ENCODE measurements at regions not wholly inside any gene's neighbourhood (a gene's known extent, or its start where the extent isn't known, plus 50 kb on each side); places are given as distances from the start of the nearest gene placed in this dataset.
"Not testable (repeated sequence)": the region's sequence is repeated elsewhere in the genome, so short reads cannot be mapped to it uniquely, and the experiment has no call there.

GRCh38 chr3:74978684-74979083 is 364.2 kb upstream of the CNTN3 start:
- TF ChIP-seq EZH2 (IDR thresholded peaks at IDR 0.05; ENCODE audit: low read length), result no peak
- no peak for TF ChIP-seq CTCF (optimal IDR thresholded peaks at IDR 0.05 in 1 of 3, IDR thresholded peaks at IDR 0.05 in 1 of 3, conservative IDR thresholded peaks at IDR 0.05 in 1 of 3; ENCODE audit: extremely low read depth in 1 of 3, insufficient read depth in 2 of 3, low read length in 3 of 3)
- no peak overlapping the region for H3K4me2 ChIP-seq (ENCODE audit: control insufficient read depth, extremely low read depth, insufficient read depth, low read depth, low read length)
- DNase-seq (ENCODE audit: low read depth, low spot score) (no peak), FAIRE-seq (no peak)
- no peaks in the 10 kb centered on the region for H4K20me1 ChIP-seq (ENCODE audit: control insufficient read depth, extremely low read depth, insufficient read depth, low read length)
- H3K79me2 ChIP-seq (ENCODE audit: control insufficient read depth, insufficient read depth, low read length), result no peaks in the 10 kb centered on the region
- H3K27me3 ChIP-seq (ENCODE audit: control insufficient read depth, extremely low read depth, insufficient read depth, low read length), result no peaks in the 10 kb centered on the region
- no peak overlapping the region for H3K4me3 ChIP-seq (ENCODE audit: control insufficient read depth in 2 of 3, extremely low read depth in 1 of 3, insufficient read depth in 2 of 3, low read depth in 1 of 3, low read length in 3 of 3)
- H3K4me1 ChIP-seq (ENCODE audit: control insufficient read depth, extremely low read depth, insufficient read depth, low read length), result no peaks in the 10 kb centered on the region
- no peak overlapping the region for H2AFZ ChIP-seq (ENCODE audit: control insufficient read depth, low read length)
- no peak overlapping the region for H3K9ac ChIP-seq (ENCODE audit: control insufficient read depth, extremely low read depth, insufficient read depth, low read length)
- no peaks in the 10 kb centered on the region for H3K9me3 ChIP-seq (ENCODE audit: control insufficient read depth, low read depth, low read length)
- H3K9me1 ChIP-seq (ENCODE audit: control insufficient read depth, extremely low read depth, insufficient read depth, low read length), result no peaks in the 10 kb centered on the region
- dilution Hi-C loops (cut with MboI; ENCODE audit: extremely low pct_ligation_motif_present, low sequenced_read_pairs), result no loop called here
- no peak overlapping the region for H3K27ac ChIP-seq (ENCODE audit: control insufficient read depth, insufficient read depth, low read length)
- H3K36me3 ChIP-seq (ENCODE audit: control insufficient read depth in 2 of 2, extremely low read depth in 1 of 2, insufficient read depth in 2 of 2, low read length in 2 of 2), result no peaks in the 10 kb centered on the region

GRCh38 chr3:74985028-74985904 is 370.8 kb upstream of the CNTN3 start:
- FAIRE-seq; H3K9ac ChIP-seq (ENCODE audit: control insufficient read depth, extremely low read depth, insufficient read depth, low read length); H3K9me3 ChIP-seq (ENCODE audit: control insufficient read depth, low read depth, low read length); H3K4me1 ChIP-seq (ENCODE audit: control insufficient read depth, extremely low read depth, insufficient read depth, low read length); H3K4me2 ChIP-seq (ENCODE audit: control insufficient read depth, extremely low read depth, insufficient read depth, low read depth, low read length); H2AFZ ChIP-seq (ENCODE audit: control insufficient read depth, low read length); H4K20me1 ChIP-seq (ENCODE audit: control insufficient read depth, extremely low read depth, insufficient read depth, low read length); H3K36me3 ChIP-seq (ENCODE audit: control insufficient read depth in 2 of 2, extremely low read depth in 1 of 2, insufficient read depth in 2 of 2, low read length in 2 of 2); H3K4me3 ChIP-seq (ENCODE audit: control insufficient read depth in 2 of 3, extremely low read depth in 1 of 3, insufficient read depth in 2 of 3, low read depth in 1 of 3, low read length in 3 of 3); DNase-seq (ENCODE audit: low read depth, low spot score); H3K27me3 ChIP-seq (ENCODE audit: control insufficient read depth, extremely low read depth, insufficient read depth, low read length); H3K79me2 ChIP-seq (ENCODE audit: control insufficient read depth, insufficient read depth, low read length); H3K27ac ChIP-seq (ENCODE audit: control insufficient read depth, insufficient read depth, low read length); dilution Hi-C loops (cut with MboI; ENCODE audit: extremely low pct_ligation_motif_present, low sequenced_read_pairs); H3K9me1 ChIP-seq (ENCODE audit: control insufficient read depth, extremely low read depth, insufficient read depth, low read length): not testable (repeated sequence)

- no peaks in the 10 kb centered on the region for H3K36me3 ChIP-seq (ENCODE audit: control insufficient read depth in 2 of 2, extremely low read depth in 1 of 2, insufficient read depth in 2 of 2, low read length in 2 of 2)
- H3K9me1 ChIP-seq (ENCODE audit: control insufficient read depth, extremely low read depth, insufficient read depth, low read length), result no peaks in the 10 kb centered on the region
- H2AFZ ChIP-seq (ENCODE audit: control insufficient read depth, low read length), result no peak overlapping the region
- H3K9me3 ChIP-seq (ENCODE audit: control insufficient read depth, low read depth, low read length), result no peaks in the 10 kb centered on the region
- H3K9ac ChIP-seq (ENCODE audit: control insufficient read depth, extremely low read depth, insufficient read depth, low read length), result no peak overlapping the region
- H3K79me2 ChIP-seq (ENCODE audit: control insufficient read depth, insufficient read depth, low read length), result no peaks in the 10 kb centered on the region
- no peak for DNase-seq (ENCODE audit: low read depth, low spot score)
- H3K27me3 ChIP-seq (ENCODE audit: control insufficient read depth, extremely low read depth, insufficient read depth, low read length), result no peaks in the 10 kb centered on the region
- no peak overlapping the region for H3K27ac ChIP-seq (ENCODE audit: control insufficient read depth, insufficient read depth, low read length)
- dilution Hi-C loops (cut with MboI; ENCODE audit: extremely low pct_ligation_motif_present, low sequenced_read_pairs), result no loop called here
- TF ChIP-seq EZH2 (IDR thresholded peaks at IDR 0.05; ENCODE audit: low read length), result no peak
- no peak overlapping the region for H3K4me2 ChIP-seq (ENCODE audit: control insufficient read depth, extremely low read depth, insufficient read depth, low read depth, low read length)
- H3K4me1 ChIP-seq (ENCODE audit: control insufficient read depth, extremely low read depth, insufficient read depth, low read length), result no peaks in the 10 kb centered on the region
- FAIRE-seq, result no peak
- no peak overlapping the region for H3K4me3 ChIP-seq (ENCODE audit: control insufficient read depth in 2 of 3, extremely low read depth in 1 of 3, insufficient read depth in 2 of 3, low read depth in 1 of 3, low read length in 3 of 3)
- H4K20me1 ChIP-seq (ENCODE audit: control insufficient read depth, extremely low read depth, insufficient read depth, low read length), result no peaks in the 10 kb centered on the region
Observed at GRCh38 chr3:74988095-74988494, 373.6 kb upstream of the CNTN3 start.

Measured in keratinocyte (primary cell).